H1 (cell line): ENCODE measurements at regions not wholly inside any gene's neighbourhood (a gene's known extent, or its start where the extent isn't known, plus 50 kb on each side); places are given as distances from the start of the nearest gene placed in this dataset.

Experiments
- CTCF ChIA-PET: fragments of 300-600 bp; sonication (Branson Sonifier 250); formaldehyde crosslinking; loops from one replicate; lab custom pipeline; 2021; ENCODE audit not compliant: partially characterized antibody; lab: Charles Lee
- POLR2A ChIA-PET: fragments of 300-600 bp; sonication (Branson Sonifier 250); formaldehyde crosslinking; loops from one replicate; lab custom pipeline; 2021; ENCODE audit warnings: inconsistent platforms; ENCODE audit not compliant: partially characterized antibody; lab: Charles Lee
- DNase-seq, 2 experiments: peaks; one replicate each; pipeline versions ENCODE4 v3.0.0 to v3.0.0-alpha.2; 2010 to 2022; ENCODE audit warnings: low spot score in 2 of 2, low read depth in 1 of 2, mixed read lengths in 1 of 2
- FAIRE-seq: peaks from 2 replicates; lab custom pipeline; 2011; peaks lifted over from hg19 to GRCh38; lab: Jason Lieb, UNC
- H2AFZ ChIP-seq: 2 replicates; pipeline ENCODE4 v1.8.1; 2012; ENCODE audit warnings: low read length, inconsistent platforms
- H2AK5ac ChIP-seq: 2 replicates; pipeline ENCODE4 v1.6.1; 2013; ENCODE audit warnings: low read depth, low read length
- H2BK120ac ChIP-seq: replicated peaks from 2 replicates; pipeline ENCODE3; 2013; ENCODE audit warnings: low read depth, low read length, inconsistent platforms
- H2BK12ac ChIP-seq: 2 replicates; pipeline ENCODE4 v1.6.1; 2013; ENCODE audit warnings: low read depth, low read length
- H2BK15ac ChIP-seq: 2 replicates; pipeline ENCODE4 v1.6.1; 2013; ENCODE audit warnings: low read length
- H2BK20ac ChIP-seq: 2 replicates; pipeline ENCODE4 v1.6.1; 2013; ENCODE audit warnings: low read length
- H2BK5ac ChIP-seq: 2 replicates; pipeline ENCODE4 v1.6.1; 2013; ENCODE audit warnings: low read depth, low read length
- H3K14ac ChIP-seq: 2 replicates; pipeline ENCODE4 v1.6.1; 2013; ENCODE audit warnings: inconsistent platforms; ENCODE audit not compliant: insufficient read length
- H3K18ac ChIP-seq: 2 replicates; pipeline ENCODE4 v1.6.1; 2013; ENCODE audit warnings: low read length; ENCODE audit errors: extremely low read depth
- H3K23ac ChIP-seq: 2 replicates; pipeline ENCODE4 v1.6.1; 2013; ENCODE audit warnings: inconsistent platforms; ENCODE audit not compliant: insufficient read length
- H3K23me2 ChIP-seq: 2 replicates; pipeline ENCODE4 v1.6.1; 2013; ENCODE audit warnings: low read depth, low read length
- H3K27ac ChIP-seq: 2 replicates; pipeline ENCODE4 v1.6.1; 2011; ENCODE audit warnings: low read depth, low read length, inconsistent platforms
- H3K27me3 ChIP-seq, 4 experiments: replicated peaks in 1 of 4; 1 replicate in 1 of 4; 2 replicates in 3 of 4; pipeline versions ENCODE4 v1.6.1 to v1.8.1; 2011 to 2013; ENCODE audit warnings: low read length in 3 of 4, mild to moderate bottlenecking in 3 of 4, inconsistent platforms in 2 of 4, mixed read lengths in 2 of 4, moderate library complexity in 1 of 4; ENCODE audit not compliant: control insufficient read depth in 3 of 4, insufficient read depth in 3 of 4; ENCODE audit errors: extremely low read depth in 1 of 4
- H3K36me3 ChIP-seq, 4 experiments: 2 replicates each; pipeline versions ENCODE4 v1.6.1 to v1.8.1; 2011 to 2013; ENCODE audit warnings: mild to moderate bottlenecking in 4 of 4, low read length in 3 of 4, moderate library complexity in 2 of 4, control low read depth in 1 of 4, inconsistent platforms in 1 of 4; ENCODE audit not compliant: insufficient read depth in 4 of 4, control insufficient read depth in 2 of 4
- H3K4ac ChIP-seq: replicated peaks from 2 replicates; pipeline ENCODE3; 2013; ENCODE audit warnings: low read length, low read depth, mixed read lengths, inconsistent platforms; ENCODE audit not compliant: insufficient read length
- H3K4me1 ChIP-seq, 4 experiments: replicated peaks in 1 of 4; 1 replicate in 1 of 4; 2 replicates in 3 of 4; pipeline versions ENCODE4 v1.6.1 to v1.8.1; 2011 to 2013; ENCODE audit warnings: low read length in 3 of 4, inconsistent platforms in 2 of 4, mixed read lengths in 1 of 4; ENCODE audit not compliant: insufficient read depth in 4 of 4, control insufficient read depth in 3 of 4
- H3K4me2 ChIP-seq, 2 experiments: 2 replicates each; pipeline versions ENCODE4 v1.6.1 to v1.8.1; 2011 to 2013; ENCODE audit warnings: low read depth in 2 of 2, low read length in 2 of 2, control low read depth in 1 of 2, inconsistent platforms in 1 of 2, mild to moderate bottlenecking in 1 of 2; ENCODE audit not compliant: insufficient read depth in 1 of 2
- H3K4me3 ChIP-seq, 4 experiments: fragments of 200-600, 300-600 bp in 1 of 4; sonication (generic), shearing (Covaris generic), sonication (Bioruptor Twin) in 1 of 4; 2 replicates each; pipeline versions ENCODE4 v1.5.1 to v1.8.1; 2011 to 2016; ENCODE audit warnings: low read length in 4 of 4, low read depth in 3 of 4, control low read depth in 2 of 4, inconsistent platforms in 2 of 4, mild to moderate bottlenecking in 2 of 4, mixed read lengths in 1 of 4, moderate library complexity in 1 of 4; ENCODE audit not compliant: insufficient read depth in 2 of 4; ENCODE audit errors: extremely low read depth in 1 of 4
- H3K56ac ChIP-seq: replicated peaks from 2 replicates; pipeline ENCODE3; 2013; ENCODE audit warnings: low read depth, mild to moderate bottlenecking, mixed read lengths, low read length, inconsistent platforms; ENCODE audit not compliant: insufficient read length
- H3K79me1 ChIP-seq: 2 replicates; pipeline ENCODE4 v1.6.1; 2013; ENCODE audit warnings: low read depth, low read length, control low read depth
- H3K79me2 ChIP-seq, 2 experiments: 2 replicates each; pipeline versions ENCODE4 v1.6.1 to v1.8.1; 2012 to 2013; ENCODE audit warnings: low read length in 2 of 2, mild to moderate bottlenecking in 2 of 2, inconsistent platforms in 1 of 2; ENCODE audit not compliant: insufficient read depth in 2 of 2, control insufficient read depth in 1 of 2
- H3K9ac ChIP-seq, 4 experiments: replicated peaks in 1 of 4; 1 replicate in 1 of 4; 2 replicates in 3 of 4; pipeline versions ENCODE4 v1.6.1 to v1.8.1; 2011 to 2013; ENCODE audit warnings: low read depth in 3 of 4, low read length in 3 of 4, control low read depth in 2 of 4, mild to moderate bottlenecking in 2 of 4, moderate library complexity in 2 of 4, inconsistent platforms in 1 of 4; ENCODE audit errors: extremely low read depth in 1 of 4
- H3K9me3 ChIP-seq, 2 experiments: 2 replicates each; pipeline versions ENCODE4 v1.6.1 to v1.8.1; 2012 to 2013; ENCODE audit warnings: mild to moderate bottlenecking in 2 of 2, moderate library complexity in 2 of 2, control low read depth in 1 of 2, inconsistent platforms in 1 of 2, low read depth in 1 of 2, low read length in 1 of 2, mixed read lengths in 1 of 2; ENCODE audit not compliant: insufficient read depth in 2 of 2
- H4K20me1 ChIP-seq, 2 experiments: replicated peaks in 1 of 2; 2 replicates each; pipeline versions ENCODE3 to v1.8.1; 2011 to 2013; ENCODE audit warnings: inconsistent platforms in 2 of 2, low read length in 2 of 2, mild to moderate bottlenecking in 1 of 2; ENCODE audit not compliant: insufficient read depth in 2 of 2, control insufficient read depth in 1 of 2
- H4K5ac ChIP-seq: 2 replicates; pipeline ENCODE4 v1.6.1; 2013; ENCODE audit warnings: low read length, low read depth, mixed read lengths, inconsistent platforms; ENCODE audit not compliant: insufficient read length
- H4K8ac ChIP-seq: 2 replicates; pipeline ENCODE4 v1.8.0; 2013; ENCODE audit warnings: mild to moderate bottlenecking, moderate library complexity, low read length, inconsistent platforms; ENCODE audit not compliant: insufficient read depth; ENCODE audit errors: extremely low read depth
- H4K91ac ChIP-seq: replicated peaks from 2 replicates; pipeline ENCODE3; 2013; ENCODE audit warnings: low read length, mixed read lengths, inconsistent platforms; ENCODE audit not compliant: insufficient read length
- CHD1 ChIP-seq: IDR thresholded peaks from 2 replicates; pipeline ENCODE4 v1.6.1; 2012; ENCODE audit warnings: low read depth, low read length, improper control_type of control experiment
- EGR1 ChIP-seq: IDR thresholded peaks from 2 replicates; pipeline ENCODE4 v1.6.1; 2011; ENCODE audit warnings: low read depth, low read length, borderline replicate concordance
- EP300 ChIP-seq, 2 experiments: IDR thresholded peaks; 1 replicate in 1 of 2; 2 replicates in 1 of 2; pipeline ENCODE4 v1.6.1; 2011 to 2012; ENCODE audit warnings: low read depth in 2 of 2, low read length in 2 of 2, mild to moderate bottlenecking in 2 of 2, borderline replicate concordance in 1 of 2, inconsistent platforms in 1 of 2, moderate library complexity in 1 of 2
- WGBS, 2 experiments: shearing (Covaris generic) in 1 of 2; methylation state at CpG; one replicate each; pipeline versions ENCODE4 v1.1.6 to v1.1.7; 2013 to 2015; ENCODE audit warnings: low lambda C conversion rate in 2 of 2, mixed read lengths in 2 of 2, inconsistent platforms in 1 of 2, low coverage in 1 of 2, missing lambda C conversion rate in 1 of 2; ENCODE audit not compliant: insufficient replicate concordance in 2 of 2, insufficient coverage in 1 of 2, insufficient read length in 1 of 2; ENCODE audit errors: extremely low coverage in 1 of 2, missing lambda C conversion rate in 1 of 2; 5-methylcytosine and 5-hydroxymethylcytosine counted together

DNA sequence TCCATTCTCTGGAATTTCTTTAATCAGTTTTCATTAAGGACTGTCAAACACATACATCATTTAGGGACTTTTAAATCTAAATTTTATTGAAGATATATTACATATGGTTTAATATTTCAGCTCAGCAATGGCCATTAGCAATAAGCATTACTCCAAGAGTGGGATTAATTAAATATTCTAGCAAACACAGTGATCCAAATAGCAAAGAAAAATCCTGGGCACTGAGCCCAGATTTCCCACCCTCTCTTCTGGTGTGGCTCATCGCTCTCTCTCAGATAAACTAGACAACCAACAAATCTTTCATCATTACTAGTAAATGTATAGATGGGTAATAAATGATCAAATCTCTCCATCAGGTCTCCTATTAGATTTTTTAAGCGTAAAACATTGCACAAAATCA lies 53.5 kb upstream of the FOXD3 start:
- TF ChIP-seq CHD1 (no peak), EGR1 (no peak), EP300 (IDR thresholded peaks at IDR 0.05; ENCODE audit: borderline replicate concordance in 1 of 2, low read depth in 2 of 2, low read length in 2 of 2) (no peak)
- no peaks in the 10 kb centered on the region for H4K20me1 ChIP-seq
- H3K14ac ChIP-seq = no peak overlapping the region
- no peak overlapping the region for H2BK15ac ChIP-seq
- no peak overlapping the region for H3K18ac ChIP-seq
- no peaks in the 10 kb centered on the region for H3K79me2 ChIP-seq
- FAIRE-seq = no peak
- no peaks in the 10 kb centered on the region for H3K36me3 ChIP-seq
- POLR2A ChIA-PET = no interaction called here
- no peak overlapping the region for H3K27ac ChIP-seq
- H3K4ac ChIP-seq = no peak overlapping the region
- H4K5ac ChIP-seq = no peak overlapping the region
- no peak overlapping the region for H3K4me2 ChIP-seq
- 92% methylated on average over 2 of the region's 2 CpGs; no CpG with 5 or more reads in 1 of the 2 experiments for WGBS, 2 experiments
- H3K56ac ChIP-seq = no peak overlapping the region
- H3K27me3 ChIP-seq = no peaks in the 10 kb centered on the region
- H2AK5ac ChIP-seq = no peak overlapping the region
- H3K23me2 ChIP-seq = no peaks in the 10 kb centered on the region
- no peak overlapping the region for H2BK120ac ChIP-seq
- CTCF ChIA-PET = no interaction called here
- no peak overlapping the region for H3K4me3 ChIP-seq
- H4K8ac ChIP-seq = no peak overlapping the region
- H3K9ac ChIP-seq = no peak overlapping the region
- H3K79me1 ChIP-seq = no peaks in the 10 kb centered on the region
- H4K91ac ChIP-seq = no peak overlapping the region
- H3K9me3 ChIP-seq = no peaks in the 10 kb centered on the region
- no peak for DNase-seq
- H2AFZ ChIP-seq = no peak overlapping the region
- H2BK12ac ChIP-seq = no peak overlapping the region
- no peak overlapping the region for H3K23ac ChIP-seq
- H2BK5ac ChIP-seq = no peak overlapping the region
- H2BK20ac ChIP-seq = no peak overlapping the region
- no peaks in the 10 kb centered on the region for H3K4me1 ChIP-seq
